ENCODE measurements at regions not wholly inside any gene's neighbourhood (a gene's known extent, or its start where the extent isn't known, plus 50 kb on each side); places are given as distances from the start of the nearest gene placed in this dataset.

DNA sequence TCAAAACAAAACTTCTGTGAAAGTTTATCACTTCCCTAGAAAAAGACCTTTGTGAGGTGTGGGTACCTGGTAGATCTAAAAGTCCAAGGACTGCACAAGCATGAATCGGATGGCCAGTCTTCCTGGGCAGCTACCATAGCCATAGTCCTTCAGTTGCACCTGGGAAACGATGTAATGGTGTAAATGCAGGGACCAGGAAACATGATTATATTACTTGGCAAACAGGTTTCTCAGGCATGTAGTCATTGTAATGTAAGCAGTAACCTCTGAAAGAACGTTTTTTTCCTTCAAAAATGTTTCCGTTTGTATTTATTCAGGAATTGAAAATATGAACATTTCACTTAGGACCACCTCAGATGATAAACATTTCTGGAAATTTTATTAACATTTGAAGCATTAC lies 433.4 kb downstream of the DTWD2 start:
- Histone ChIP-seq H3K27ac (ENCODE audit: low read length) (no peak overlapping the region), H3K36me3 (ENCODE audit: control insufficient read depth, insufficient read depth, low read length) (no peaks in the 10 kb centered on the region), H3K4me3 (ENCODE audit: low read length) (no peak overlapping the region), H3K9me3 (ENCODE audit: control insufficient read depth, insufficient read depth, low read length) (no peaks in the 10 kb centered on the region), H3K4me1 (ENCODE audit: control insufficient read depth, insufficient read depth, low read length) (no peaks in the 10 kb centered on the region), H3K27me3 (ENCODE audit: control insufficient read depth, insufficient read depth, low read length) (no peaks in the 10 kb centered on the region)
- 84% methylated on average over 4 of the region's 4 CpGs for WGBS (ENCODE audit: insufficient coverage)
- Mint-ChIP-seq H3K36me3 (no peaks in the 10 kb centered on the region), H3K4me3 (no peak overlapping the region), H3K27me3 (ENCODE audit: low read depth in 2 of 2) (no peaks in the 10 kb centered on the region), H3K4me1 (no peaks in the 10 kb centered on the region), H3K9me3 (peaks cover 0 to 4% of the 10 kb centered on the region in 2 donors), H3K27ac (no peak overlapping the region)
- no peak for DNase-seq
- ATAC-seq, result no peak
- intact Hi-C loops (cut with micrococcal nuclease), result no loop called here
- TF ChIP-seq, protein P1, sequence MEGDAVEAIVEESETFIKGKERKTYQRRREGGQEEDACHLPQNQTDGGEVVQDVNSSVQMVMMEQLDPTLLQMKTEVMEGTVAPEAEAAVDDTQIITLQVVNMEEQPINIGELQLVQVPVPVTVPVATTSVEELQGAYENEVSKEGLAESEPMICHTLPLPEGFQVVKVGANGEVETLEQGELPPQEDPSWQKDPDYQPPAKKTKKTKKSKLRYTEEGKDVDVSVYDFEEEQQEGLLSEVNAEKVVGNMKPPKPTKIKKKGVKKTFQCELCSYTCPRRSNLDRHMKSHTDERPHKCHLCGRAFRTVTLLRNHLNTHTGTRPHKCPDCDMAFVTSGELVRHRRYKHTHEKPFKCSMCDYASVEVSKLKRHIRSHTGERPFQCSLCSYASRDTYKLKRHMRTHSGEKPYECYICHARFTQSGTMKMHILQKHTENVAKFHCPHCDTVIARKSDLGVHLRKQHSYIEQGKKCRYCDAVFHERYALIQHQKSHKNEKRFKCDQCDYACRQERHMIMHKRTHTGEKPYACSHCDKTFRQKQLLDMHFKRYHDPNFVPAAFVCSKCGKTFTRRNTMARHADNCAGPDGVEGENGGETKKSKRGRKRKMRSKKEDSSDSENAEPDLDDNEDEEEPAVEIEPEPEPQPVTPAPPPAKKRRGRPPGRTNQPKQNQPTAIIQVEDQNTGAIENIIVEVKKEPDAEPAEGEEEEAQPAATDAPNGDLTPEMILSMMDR (IDR thresholded peaks at IDR 0.05), result no peak

DNA sequence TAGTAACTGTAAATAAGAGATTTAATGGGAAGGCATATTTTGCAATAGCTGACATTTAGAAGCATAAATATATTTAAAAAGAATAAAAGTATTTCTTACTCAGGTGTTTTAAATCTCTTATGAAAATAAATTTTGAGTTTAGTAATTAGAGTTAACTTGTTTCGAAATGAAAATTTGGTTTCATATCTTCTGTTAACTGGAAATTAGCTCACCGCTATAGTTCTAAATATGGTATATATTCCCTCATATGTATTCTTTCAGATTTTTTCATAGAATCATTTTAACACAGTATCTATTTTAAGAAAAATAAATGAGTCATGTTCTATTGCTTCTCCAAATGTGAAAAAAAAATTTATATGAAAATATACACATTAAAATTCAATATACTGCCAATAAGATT lies 434.1 kb downstream of the DTWD2 start:
- H3K4me1 ChIP-seq (ENCODE audit: control insufficient read depth, insufficient read depth, low read length), result no peaks in the 10 kb centered on the region
- H3K27ac ChIP-seq (ENCODE audit: low read length), result no peak overlapping the region
- no peak overlapping the region for H3K27ac Mint-ChIP-seq
- no peak for DNase-seq
- WGBS (ENCODE audit: insufficient coverage), result no CpG with 5 or more reads among the region's 2 CpGs
- H3K9me3 Mint-ChIP-seq, result peaks cover 0 to 4% of the 10 kb centered on the region in 2 donors
- H3K36me3 Mint-ChIP-seq, result no peaks in the 10 kb centered on the region
- intact Hi-C loops (cut with micrococcal nuclease), result no loop called here
- H3K4me3 ChIP-seq (ENCODE audit: low read length), result no peak overlapping the region
- H3K4me1 Mint-ChIP-seq, result no peaks in the 10 kb centered on the region
- TF ChIP-seq, protein P1 (IDR thresholded peaks at IDR 0.05), result no peak
- no peak for ATAC-seq
- H3K36me3 ChIP-seq (ENCODE audit: control insufficient read depth, insufficient read depth, low read length), result no peaks in the 10 kb centered on the region
- no peaks in the 10 kb centered on the region for H3K9me3 ChIP-seq (ENCODE audit: control insufficient read depth, insufficient read depth, low read length)
- no peaks in the 10 kb centered on the region for H3K27me3 Mint-ChIP-seq (ENCODE audit: low read depth in 2 of 2)
- H3K4me3 Mint-ChIP-seq, result no peak overlapping the region
- H3K27me3 ChIP-seq (ENCODE audit: control insufficient read depth, insufficient read depth, low read length), result no peaks in the 10 kb centered on the region

DNA sequence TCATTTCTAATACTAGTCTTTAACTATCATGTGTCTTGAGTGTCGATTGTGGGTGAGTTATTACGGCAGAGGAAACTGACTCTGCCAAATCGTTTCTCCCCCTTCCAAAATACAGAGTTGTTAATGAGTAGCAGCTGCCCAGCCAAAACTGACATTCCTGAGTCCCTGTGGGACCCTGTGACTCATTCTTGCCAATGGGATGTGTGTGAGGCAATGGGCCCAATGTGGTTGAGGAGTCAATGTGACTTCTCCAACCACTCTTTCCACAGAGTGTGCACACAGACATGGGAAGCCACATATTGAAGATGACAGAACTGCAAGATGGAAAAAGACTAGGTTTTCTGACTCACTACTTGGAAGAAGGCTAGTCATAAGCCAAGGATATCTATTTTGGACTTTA lies 434.7 kb downstream of the DTWD2 start:
- H3K4me1 ChIP-seq (ENCODE audit: control insufficient read depth, insufficient read depth, low read length), result no peaks in the 10 kb centered on the region
- no peaks in the 10 kb centered on the region for H3K27me3 ChIP-seq (ENCODE audit: control insufficient read depth, insufficient read depth, low read length)
- TF ChIP-seq, protein P1 (IDR thresholded peaks at IDR 0.05), result no peak
- ATAC-seq (no peak), DNase-seq (no peak)
- H3K4me3 Mint-ChIP-seq, result no peak overlapping the region
- no peak overlapping the region for H3K27ac Mint-ChIP-seq
- intact Hi-C loops (cut with micrococcal nuclease), result no loop called here
- no peaks in the 10 kb centered on the region for H3K36me3 ChIP-seq (ENCODE audit: control insufficient read depth, insufficient read depth, low read length)
- no peaks in the 10 kb centered on the region for H3K27me3 Mint-ChIP-seq (ENCODE audit: low read depth in 2 of 2)
- no peaks in the 10 kb centered on the region for H3K4me1 Mint-ChIP-seq
- WGBS (ENCODE audit: insufficient coverage), result 83% methylated on average over 1 of the region's 3 CpGs
- no peak overlapping the region for H3K27ac ChIP-seq (ENCODE audit: low read length)
- H3K9me3 ChIP-seq (ENCODE audit: control insufficient read depth, insufficient read depth, low read length), result no peaks in the 10 kb centered on the region
- no peaks in the 10 kb centered on the region for H3K36me3 Mint-ChIP-seq
- no peak overlapping the region for H3K4me3 ChIP-seq (ENCODE audit: low read length)
- H3K9me3 Mint-ChIP-seq, result peaks cover 0 to 4% of the 10 kb centered on the region in 2 donors

DNA sequence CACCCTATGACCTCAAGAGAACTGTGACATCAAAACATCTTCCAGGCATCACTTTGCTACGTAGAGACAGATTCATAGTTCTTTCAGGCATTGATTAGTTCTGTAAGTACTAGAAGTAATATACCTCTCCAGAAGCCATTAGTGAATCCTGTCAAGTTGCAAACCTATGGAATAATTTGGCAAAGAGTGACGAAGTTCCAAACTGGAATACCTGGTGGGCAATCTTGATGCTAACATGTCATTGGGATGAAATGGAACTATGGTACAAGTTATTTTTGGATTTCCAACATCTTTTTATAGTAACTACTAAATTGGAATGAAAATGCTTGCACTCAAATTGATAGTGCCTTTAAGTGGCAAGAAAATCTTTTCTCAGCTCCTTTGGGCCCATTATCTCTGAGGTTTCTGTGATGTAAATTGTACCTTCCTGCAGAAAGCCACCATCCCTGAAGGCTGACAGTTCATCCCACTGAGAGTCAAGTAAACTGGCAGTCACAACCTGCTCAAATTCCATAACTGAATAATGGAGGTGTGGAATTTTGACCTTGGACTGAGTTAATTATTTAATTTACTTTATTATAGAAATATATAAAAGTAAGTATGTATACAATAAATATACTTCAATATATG lies 435.5 kb downstream of the DTWD2 start:
- TF ChIP-seq, protein P1 (IDR thresholded peaks at IDR 0.05), result no peak
- H3K36me3 Mint-ChIP-seq, result no peaks in the 10 kb centered on the region
- intact Hi-C loops (cut with micrococcal nuclease), result no loop called here
- H3K27me3 ChIP-seq (ENCODE audit: control insufficient read depth, insufficient read depth, low read length), result no peaks in the 10 kb centered on the region
- H3K4me1 Mint-ChIP-seq, result no peaks in the 10 kb centered on the region
- no peak for DNase-seq
- H3K27me3 Mint-ChIP-seq (ENCODE audit: low read depth in 2 of 2), result no peaks in the 10 kb centered on the region
- H3K9me3 ChIP-seq (ENCODE audit: control insufficient read depth, insufficient read depth, low read length), result no peaks in the 10 kb centered on the region
- no peak for ATAC-seq
- no peaks in the 10 kb centered on the region for H3K4me1 ChIP-seq (ENCODE audit: control insufficient read depth, insufficient read depth, low read length)
- no peak overlapping the region for H3K4me3 ChIP-seq (ENCODE audit: low read length)
- H3K4me3 Mint-ChIP-seq, result no peak overlapping the region
- H3K36me3 ChIP-seq (ENCODE audit: control insufficient read depth, insufficient read depth, low read length), result no peaks in the 10 kb centered on the region
- H3K27ac Mint-ChIP-seq, result no peak overlapping the region
- WGBS (ENCODE audit: insufficient coverage), result 55% methylated on average over 2 of the region's 2 CpGs
- no peak overlapping the region for H3K27ac ChIP-seq (ENCODE audit: low read length)
- peaks cover 0 to 4% of the 10 kb centered on the region in 2 donors for H3K9me3 Mint-ChIP-seq
